Left renal pelvis (tissue), 4 donors: ENCODE measurements at regions not wholly inside any gene's neighbourhood (a gene's known extent, or its start where the extent isn't known, plus 50 kb on each side); places are given as distances from the start of the nearest gene placed in this dataset.
"Not testable (repeated sequence)": the region's sequence is repeated elsewhere in the genome, so short reads cannot be mapped to it uniquely, and the experiment has no call there.

Experiments used
- DNase-seq, 4 donors: peaks; one replicate each; pipeline ENCODE4 v3.0.0-alpha.2; 2013; ENCODE audit warnings: low read depth in 4 of 4, low spot score in 3 of 4

DNA sequence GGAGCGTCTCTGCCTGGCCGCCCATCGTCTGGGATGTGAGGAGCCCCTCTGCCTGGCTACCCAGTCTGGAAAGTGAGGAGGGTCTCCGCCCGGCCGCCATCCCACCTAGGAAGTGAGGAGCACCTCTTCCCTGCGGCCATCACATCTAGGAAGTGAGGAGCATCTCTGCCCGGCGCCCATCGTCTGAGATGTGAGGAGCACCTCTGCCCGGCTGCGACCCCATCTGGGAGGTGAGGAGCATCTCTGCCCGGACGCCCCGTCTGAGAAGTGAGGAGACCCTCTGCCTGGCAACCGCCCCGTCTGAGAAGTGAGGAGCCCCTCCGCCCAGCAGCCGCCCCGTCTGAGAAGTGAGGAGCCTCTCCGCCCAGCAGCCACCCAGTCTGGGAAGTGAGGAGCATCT lies 84.5 kb downstream of the IDS start:
- not testable (repeated sequence) for DNase-seq

DNA sequence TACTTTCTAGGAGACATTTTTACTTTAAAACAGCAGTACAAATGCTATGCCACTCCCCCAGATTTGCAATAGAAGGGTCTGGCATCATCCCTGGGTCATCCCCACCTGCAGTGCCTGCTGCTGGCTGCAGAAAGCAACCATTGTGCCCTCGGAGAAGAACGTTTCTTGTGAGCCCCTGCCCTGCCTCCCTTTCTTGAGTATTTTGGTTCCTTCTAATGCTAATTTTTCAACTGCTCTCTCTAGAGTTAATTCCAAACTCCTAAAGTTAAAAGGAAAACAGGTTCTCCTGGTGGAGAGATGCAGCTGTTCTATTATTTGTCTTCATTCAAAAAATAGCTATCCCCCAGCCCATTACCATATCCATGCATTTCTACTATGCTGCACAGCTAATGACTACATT lies 107.1 kb downstream of the IDS start:
- no peak for DNase-seq

DNA sequence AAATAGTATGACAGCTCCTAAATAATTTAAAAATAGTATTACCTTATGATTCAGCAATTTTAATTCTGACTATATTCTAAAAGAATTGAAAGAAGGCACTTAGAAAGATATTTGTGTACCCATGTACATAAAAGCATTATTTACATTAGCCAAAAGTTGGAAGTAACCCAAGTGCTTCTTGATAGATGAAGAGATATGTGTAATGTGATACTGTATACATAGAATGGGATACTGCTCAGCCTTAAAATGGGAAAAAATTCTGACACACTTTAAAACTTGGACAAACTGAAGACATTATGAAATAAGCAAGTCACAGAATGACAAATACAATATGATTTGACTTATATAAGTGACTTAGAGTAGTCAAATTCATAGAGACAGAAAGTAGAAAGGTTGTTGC lies 112.2 kb downstream of the IDS start:
- no peak for DNase-seq

DNA sequence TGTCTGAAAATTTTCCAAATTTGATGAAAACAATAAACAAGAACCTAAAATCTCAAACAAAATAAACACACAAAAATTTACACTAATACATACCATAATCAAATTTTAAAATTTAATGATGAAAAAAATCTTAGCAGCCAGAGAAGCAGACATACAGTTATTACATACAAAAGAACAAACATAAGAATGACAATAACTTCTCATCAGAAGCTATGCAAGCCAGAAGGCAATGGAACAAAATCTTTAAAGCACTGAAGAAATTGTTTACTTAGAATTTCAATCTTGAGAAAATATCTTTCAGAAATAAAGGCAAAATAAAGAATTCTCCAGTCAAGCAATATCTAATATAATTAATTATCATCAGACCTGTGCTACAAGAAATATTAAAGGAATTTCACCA lies 121.3 kb downstream of the IDS start:
- DNase-seq, result no peak

DNA sequence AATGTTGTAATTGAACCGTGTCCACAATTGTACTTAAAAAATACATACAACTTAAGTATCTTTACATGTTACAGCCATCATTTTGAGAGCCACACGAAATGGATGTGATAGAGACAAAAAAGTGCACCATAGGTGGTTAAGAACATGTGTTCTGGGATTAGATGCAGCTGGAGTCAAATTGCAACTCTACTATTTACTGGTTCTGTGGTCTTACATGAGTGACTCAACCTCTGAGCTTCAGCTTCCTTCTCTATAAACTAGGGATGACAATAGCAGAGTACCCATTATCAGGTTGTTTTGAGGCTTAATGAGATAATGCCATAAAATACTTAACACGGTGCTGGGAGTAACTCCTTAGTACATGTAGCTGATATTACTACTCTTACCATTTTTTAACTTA lies 130.4 kb downstream of the IDS start:
- DNase-seq, result no peak

DNA sequence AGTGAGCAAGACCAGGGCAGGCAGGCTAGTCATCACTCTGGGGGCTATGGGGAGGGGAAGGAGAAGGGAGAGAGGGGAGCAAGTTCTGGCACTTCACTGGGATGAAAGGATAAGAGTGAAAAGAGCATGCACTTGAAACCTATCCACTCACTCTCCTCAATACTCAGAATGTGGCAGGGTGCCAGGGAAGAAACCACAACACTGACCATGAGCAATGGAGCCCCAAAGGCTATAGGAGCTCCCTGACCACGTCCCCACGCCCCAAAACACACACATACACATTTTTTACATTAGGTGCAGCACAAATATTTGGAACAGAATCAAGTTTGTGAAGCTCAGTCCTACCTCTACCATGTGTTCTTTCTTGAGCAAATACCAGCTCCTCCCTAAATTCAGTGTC lies 132.2 kb downstream of the IDS start:
- no peak for DNase-seq

DNA sequence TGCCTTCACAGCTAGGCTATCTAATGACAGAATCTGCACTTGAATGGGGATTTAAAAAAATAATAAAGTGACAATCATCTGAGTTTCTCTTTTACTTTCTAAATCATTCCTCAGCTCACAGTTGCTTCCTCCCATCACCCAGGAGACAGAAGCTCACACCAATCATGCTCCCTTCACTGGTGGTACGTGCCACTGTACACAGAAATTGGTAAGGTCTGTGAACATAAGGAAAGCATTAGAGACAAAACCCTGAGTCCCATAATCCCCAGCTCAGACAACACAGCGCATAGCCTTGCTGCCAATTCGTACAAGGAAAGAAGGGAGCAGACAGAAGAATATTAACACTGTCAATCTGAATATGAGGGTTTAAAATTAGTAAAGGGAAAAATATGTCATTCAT lies 133.1 kb downstream of the IDS start:
- no peak for DNase-seq

DNA sequence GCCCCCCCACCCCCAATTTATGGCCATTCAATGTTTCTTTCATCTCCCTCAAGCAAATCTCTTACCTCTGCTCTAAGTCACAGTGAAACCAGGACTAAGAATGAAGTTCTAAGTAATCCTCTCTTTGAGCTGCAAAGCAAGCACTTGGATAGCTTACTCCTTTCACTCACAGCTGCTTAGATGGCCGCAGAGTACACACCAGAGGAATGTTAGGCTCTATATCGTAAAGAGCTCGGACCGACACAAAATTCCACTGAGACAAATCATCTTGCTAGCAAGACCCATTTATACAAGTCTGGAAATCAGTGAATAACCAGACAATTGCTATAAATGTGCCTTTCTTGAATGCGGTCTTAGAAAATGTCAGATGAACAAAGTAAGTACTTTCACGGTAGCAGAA lies 135.0 kb downstream of the IDS start:
- no peak for DNase-seq

DNA sequence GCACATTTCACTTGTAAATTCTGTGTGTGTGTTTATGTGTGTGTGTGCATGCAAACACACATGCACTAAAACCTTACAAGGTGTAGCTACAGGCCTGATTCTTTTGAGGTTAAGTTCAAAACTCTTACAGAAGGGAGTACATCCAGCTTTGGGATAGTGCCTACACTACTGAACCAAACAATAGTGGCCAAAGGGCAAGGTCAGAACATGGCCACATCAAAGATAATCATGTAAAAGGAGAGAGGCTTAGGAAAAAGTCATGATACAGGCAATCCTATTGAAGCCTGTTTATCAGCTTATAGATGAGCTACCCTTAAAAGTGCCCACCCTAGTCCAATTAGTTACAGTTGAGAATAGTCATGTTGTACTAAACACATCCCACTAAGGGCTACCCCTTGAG lies 139.6 kb downstream of the IDS start:
- no peak for DNase-seq

DNA sequence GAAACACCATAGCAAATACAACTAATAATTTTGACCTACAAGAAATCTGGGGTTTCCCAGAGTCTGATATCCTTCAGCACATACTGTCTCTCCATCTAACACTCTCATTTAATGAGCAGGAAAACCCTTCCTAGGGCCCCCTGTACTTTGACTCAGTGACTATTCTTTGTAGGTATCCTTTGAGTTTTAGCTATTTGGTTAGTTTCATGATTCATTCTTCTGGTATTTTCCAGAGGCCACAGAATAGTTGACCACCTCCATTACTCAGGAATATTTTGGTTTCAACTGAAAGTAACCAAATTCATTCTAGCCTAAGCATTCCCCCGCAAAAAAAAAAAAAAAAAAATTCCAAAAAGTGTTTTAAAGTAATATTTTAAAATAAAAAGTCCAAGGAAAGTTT lies 140.0 kb downstream of the IDS start:
- DNase-seq, result no peak

DNA sequence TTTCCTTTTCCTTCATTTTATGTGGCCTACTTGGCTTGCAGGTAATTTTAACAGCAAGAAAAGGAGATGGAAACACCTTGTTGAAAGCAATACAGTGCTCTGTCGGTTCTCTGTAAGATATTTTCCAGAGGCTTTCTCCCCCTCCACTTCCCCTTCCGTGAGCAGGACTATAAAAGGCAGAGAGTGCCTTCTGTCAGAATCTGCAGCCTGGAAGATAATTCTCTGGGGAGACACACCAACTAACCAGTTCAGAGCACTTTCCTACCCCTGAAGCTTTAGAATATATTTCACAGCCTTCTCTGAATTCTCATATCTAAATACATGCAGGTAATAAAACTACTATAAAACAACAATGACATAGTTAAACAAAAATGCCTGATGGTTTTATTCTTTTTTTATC lies 141.1 kb downstream of the IDS start:
- DNase-seq, result no peak

DNA sequence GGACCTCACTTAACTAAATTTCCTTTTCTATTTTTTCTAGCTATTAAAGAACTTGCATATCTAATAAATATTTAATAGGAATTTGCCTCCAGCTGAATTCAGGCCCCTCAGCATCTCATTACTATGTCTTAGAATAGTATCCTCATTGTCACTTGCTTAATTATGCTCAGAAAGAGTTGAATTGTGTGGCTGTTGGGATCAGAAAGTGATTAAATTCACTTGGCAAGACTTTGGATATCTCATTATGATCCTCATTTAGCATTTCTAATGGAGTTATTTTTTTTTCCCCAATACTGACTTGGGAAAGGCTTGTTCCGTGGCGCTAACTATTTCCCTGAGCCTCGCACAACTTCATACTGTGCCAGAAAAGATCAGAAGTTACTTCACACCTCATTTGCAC lies 158.8 kb downstream of the IDS start:
- DNase-seq, result no peak

DNA sequence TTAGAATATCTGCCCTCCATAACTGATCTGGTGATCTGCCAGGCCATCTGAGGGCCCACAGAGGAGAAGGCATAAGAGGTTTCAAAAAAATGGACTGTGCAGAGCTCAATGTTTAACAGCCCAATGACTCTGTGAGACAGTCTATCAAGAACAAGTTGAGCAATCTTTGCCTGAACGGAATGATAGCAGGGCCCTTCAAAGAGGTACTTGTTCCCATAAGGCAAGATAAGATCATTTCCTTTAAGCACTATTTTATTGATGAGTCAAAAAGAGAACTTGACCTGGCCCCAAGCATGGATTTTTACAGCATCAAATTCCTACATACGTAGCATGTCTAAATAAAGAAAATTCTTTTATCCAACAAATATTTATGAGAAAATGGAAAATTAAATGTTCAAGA lies 182.8 kb downstream of the IDS start:
- no peak for DNase-seq

DNA sequence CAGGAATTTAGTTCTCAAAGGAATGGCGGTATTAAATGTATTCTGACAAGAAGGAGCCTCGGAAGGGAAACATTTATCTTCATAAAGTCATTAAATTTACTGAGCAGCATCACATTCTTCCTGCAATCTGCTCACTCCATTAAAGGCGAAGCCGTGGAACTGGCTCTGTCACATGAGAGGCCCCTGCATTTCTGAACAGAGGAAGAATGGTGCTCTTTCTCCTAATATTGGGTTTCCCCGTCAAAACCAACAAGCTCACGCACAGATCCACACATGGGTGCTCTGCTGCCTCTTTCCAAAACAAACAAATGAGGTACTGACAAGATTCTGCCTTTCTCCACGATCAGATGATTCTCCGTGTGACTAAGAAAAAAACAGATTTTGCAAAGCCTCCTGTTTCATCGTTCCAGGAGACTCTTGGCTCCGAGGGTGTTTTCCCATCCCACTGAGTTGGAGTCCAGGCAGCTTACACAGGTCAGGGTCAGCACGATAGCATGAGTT lies 191.2 kb downstream of the IDS start:
- peak in 1 of 4 donors; percentile 2 for DNase-seq

DNA sequence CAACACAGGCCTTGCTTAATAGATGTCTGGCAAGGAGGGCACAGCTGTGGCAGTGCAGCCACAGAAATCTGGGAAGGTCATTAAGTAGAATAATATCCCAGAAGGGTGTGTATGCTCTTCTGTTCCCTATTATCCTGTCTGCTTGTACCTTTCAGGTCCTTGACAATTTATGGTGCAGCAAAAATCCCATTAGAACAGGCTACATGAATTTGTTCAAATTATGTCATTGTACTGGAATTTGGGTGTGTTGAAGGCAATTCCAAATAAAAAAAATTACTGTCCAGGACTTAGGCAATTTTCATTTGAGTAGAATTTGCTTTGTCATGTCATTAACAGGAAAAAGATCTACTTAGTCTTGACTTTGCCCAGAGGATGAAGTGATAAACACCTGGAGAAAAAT lies 192.1 kb downstream of the IDS start:
- DNase-seq, result no peak

DNA sequence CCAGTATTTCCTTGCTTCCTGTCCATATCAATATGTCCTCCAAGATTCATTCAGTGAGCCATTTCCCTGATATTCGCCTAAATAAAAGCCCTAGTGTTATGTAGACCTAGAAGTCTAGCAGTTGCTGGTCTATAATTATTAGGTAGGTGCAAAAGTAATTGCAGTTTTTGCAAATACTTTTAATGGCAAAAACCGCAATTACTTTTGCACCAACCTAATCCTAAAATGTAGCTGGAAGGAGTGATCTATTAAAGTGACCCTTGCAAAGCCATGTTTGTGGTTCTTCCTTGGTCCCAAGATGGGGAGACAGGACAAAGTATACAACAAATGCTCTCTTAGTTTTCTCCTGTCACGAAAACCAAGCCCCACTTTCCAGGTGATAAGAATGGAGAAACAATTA lies 193.0 kb downstream of the IDS start:
- DNase-seq, result no peak

DNA sequence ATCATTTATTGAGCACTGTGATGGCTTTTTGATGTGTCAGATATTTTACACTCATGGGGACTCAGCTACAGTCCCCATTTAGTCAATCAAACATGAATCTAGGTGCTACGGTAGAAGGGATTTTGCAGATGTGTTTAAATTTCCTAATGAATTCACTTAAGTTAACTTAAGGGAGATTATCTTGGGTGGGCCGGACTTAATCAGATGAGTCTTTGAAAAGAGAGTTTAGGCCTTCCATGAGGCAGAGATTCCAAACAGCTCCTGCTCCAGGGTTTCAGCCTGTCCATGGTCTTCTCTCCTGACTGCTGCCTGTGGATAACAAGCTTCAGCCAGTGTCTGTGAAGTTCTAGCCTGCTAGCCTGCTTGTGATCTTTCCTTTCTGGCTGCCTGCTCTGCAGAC lies 202.4 kb downstream of the IDS start:
- DNase-seq, result no peak

DNA sequence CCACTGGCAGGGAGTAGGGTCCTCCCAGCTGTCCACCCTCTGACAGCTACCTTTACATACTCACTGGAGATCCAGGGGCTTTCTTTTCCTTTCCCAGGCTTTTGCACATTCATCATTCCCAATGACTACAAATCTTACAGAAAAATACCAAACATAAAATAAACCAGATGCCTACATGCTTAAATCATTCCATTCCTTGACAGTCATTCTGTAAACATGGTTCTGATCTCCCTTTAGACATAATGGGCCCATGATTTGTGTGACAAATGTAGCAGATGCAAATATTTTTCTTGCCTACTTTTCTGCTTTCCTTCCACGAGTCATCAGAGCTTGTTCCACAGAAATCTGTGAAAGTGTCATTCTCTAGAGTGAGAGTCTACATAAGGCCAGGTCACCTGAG lies 207.0 kb downstream of the IDS start:
- no peak for DNase-seq

DNA sequence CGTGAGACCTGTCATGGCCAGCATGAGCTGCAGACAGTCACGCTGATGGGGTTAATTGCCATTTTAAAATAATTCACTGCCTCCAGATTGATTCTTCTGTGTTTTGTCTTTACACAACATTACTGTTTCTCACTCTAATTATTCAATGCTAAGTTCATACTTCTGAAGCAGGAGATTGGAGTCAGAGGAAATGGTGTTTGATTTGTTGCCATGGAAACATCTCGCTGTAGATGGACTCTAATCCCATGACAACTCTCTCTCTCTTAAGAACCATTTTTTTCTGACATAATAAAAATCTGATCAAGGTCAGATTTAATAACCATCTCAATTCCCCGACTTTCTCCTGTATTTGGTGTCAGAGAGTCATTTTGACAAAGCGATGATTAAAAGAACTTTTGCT lies 209.0 kb downstream of the IDS start:
- DNase-seq, result no peak

DNA sequence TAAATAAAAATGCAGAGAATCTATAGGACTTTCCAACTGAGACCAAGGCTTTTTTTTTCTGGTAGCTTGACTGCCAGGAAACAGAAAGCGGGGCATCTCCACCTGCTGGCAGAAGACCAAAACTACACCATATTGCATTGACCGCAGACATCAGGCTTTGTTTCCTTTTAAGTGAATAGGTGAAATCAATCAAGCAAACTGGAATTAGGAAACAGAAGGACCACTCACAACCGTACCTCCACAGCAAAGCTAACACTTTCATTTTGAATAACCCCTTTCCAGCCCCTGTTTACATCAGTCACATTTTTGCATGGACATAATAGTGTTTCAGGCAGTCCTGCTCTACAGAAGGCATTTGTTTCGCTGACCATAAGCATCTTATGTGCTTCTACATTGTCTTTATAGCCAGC lies 218.2 kb downstream of the IDS start:
- DNase-seq, result peak; percentile 8 to 27 (median 18)

DNA sequence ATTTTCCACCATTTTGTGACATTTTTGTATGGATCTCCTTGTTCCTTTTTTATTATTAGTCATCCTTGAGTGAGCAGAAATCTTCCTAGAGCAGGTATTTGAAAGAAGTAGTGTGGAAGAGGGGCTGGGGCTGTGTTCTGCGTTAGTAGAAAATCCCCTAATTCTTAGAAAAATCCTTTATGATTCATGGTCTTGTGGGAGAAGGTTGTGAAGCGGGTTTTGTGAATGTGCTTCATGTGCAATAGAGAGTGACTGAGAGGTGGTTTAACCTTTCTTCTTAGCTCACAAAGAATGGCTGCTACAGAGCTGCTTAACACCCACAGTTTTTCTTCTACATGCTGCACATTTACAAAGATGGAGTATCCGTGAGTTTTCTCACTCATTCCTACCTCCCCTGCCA lies 220.5 kb downstream of the IDS start:
- no peak for DNase-seq

DNA sequence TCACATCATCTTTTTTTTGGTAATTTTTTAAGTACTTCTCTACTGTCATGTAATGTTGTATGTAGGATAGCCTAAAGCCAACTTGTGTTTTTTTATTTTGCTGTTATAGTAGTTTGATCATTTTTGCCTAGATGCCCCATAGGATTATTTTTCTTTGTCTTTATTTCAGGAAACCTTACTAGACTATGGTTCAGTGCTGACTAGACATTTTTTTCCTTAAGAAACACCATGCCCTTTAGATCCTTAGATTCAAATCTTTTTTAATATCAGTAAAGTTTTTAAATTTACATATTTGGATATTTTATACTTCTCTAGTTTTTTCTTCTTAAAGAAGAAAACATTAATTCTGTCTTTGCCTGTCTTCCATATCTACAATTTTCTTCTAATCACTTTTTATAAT lies 221.3 kb downstream of the IDS start:
- DNase-seq, result no peak

DNA sequence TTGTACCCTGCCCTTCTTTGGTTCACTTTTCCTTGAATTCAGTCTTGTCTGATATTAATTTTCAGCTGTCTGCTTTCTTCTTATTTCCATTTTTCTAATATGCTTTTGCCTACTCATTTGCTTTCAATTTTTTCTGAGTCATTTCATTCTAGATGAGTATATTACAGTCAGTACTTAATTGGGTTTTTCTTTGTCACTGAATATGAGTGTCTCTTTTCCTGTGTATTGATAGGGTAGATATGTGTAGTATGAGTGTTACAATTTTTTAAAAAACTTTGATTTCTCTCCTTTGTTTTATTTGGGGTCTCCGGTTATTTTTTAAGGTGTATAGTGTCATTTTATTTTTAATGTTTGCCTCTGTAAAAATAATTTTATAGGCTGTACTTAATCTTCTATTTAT lies 222.2 kb downstream of the IDS start:
- no peak for DNase-seq

DNA sequence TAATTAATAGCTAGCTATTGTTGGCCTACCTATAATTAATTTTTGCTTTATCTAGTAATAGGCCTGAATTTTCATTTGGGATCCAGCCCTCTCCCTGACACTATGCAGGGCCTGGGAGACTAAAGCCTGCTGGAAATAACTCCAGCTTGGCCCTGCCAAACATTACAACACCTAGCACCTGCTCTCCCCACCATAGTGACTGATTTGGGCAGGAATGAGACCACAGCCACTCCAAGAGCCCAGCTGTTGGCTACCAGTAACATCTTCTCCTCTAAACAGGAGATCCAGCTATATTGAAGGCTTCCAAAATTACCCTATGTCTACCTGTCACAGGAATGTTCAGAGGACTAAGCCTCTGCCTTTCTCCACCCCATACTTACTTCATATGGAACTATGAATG lies 225.1 kb downstream of the IDS start:
- DNase-seq, result no peak
